Hepatocyte (in vitro differentiated cells): ENCODE measurements at regions not wholly inside any gene's neighbourhood (a gene's known extent, or its start where the extent isn't known, plus 50 kb on each side); places are given as distances from the start of the nearest gene placed in this dataset.

Experiments
- DNase-seq: peaks from one replicate; pipeline ENCODE4 v3.0.0-alpha.2; 2016; ENCODE audit warnings: low spot score
- H2AFZ ChIP-seq: fragments of 200-600 bp; sonication (generic); 2 replicates; pipeline ENCODE4 v1.6.0; 2016; ENCODE audit warnings: antibody characterized with exemption, mild to moderate bottlenecking
- H3K27ac ChIP-seq: fragments of 200-600 bp; sonication (generic); 2 replicates; pipeline ENCODE4 v1.5.1; 2016; ENCODE audit warnings: mild to moderate bottlenecking
- H3K27me3 ChIP-seq: fragments of 200-600 bp; sonication (generic); 2 replicates; pipeline ENCODE4 v1.6.1; 2016
- H3K36me3 ChIP-seq: fragments of 200-600 bp; sonication (generic); replicated peaks from 2 replicates; pipeline ENCODE4 v1.5.1; 2016; ENCODE audit warnings: low read depth; ENCODE audit not compliant: insufficient read depth
- H3K4me1 ChIP-seq: fragments of 200-600 bp; sonication (generic); 2 replicates; pipeline ENCODE4 v1.5.1; 2016; ENCODE audit warnings: mild to moderate bottlenecking, moderate library complexity; ENCODE audit not compliant: insufficient read depth
- H3K4me2 ChIP-seq: fragments of 200-600 bp; sonication (generic); 2 replicates; pipeline ENCODE4 v1.6.0; 2016
- H3K4me3 ChIP-seq: fragments of 200-600 bp; sonication (generic); 2 replicates; pipeline ENCODE4 v1.5.1; 2016; ENCODE audit warnings: mild to moderate bottlenecking
- H3K79me2 ChIP-seq: fragments of 200-600 bp; sonication (generic); 2 replicates; pipeline ENCODE4 v1.6.0; 2017; ENCODE audit warnings: mild to moderate bottlenecking
- H3K9me2 ChIP-seq: fragments of 200-600 bp; sonication (generic); replicated peaks from 2 replicates; pipeline ENCODE4 v1.6.0; 2017; ENCODE audit warnings: mild to moderate bottlenecking; ENCODE audit not compliant: insufficient read depth
- H3K9me3 ChIP-seq: fragments of 200-600 bp; sonication (generic); 2 replicates; pipeline ENCODE4 v1.5.1; 2016; ENCODE audit warnings: low read depth, mild to moderate bottlenecking
- H4K20me1 ChIP-seq: fragments of 200-600 bp; sonication (generic); 2 replicates; pipeline ENCODE4 v1.6.0; 2016; ENCODE audit warnings: mild to moderate bottlenecking; ENCODE audit not compliant: insufficient read depth, poor library complexity, severe bottlenecking
- EZH2 ChIP-seq: fragments of 200-600 bp; sonication (generic); IDR thresholded peaks from 2 replicates; pipeline ENCODE4 v1.6.1; 2016; ENCODE audit warnings: antibody characterized with exemption, mild to moderate bottlenecking, borderline replicate concordance
- EZH2phosphoT487 ChIP-seq: fragments of 200-600 bp; sonication (generic); IDR thresholded peaks from one replicate; pipeline ENCODE4 v1.6.1; 2018; ENCODE audit warnings: antibody characterized with exemption, mild to moderate bottlenecking, low read depth, moderate library complexity; ENCODE audit not compliant: unreplicated experiment, severe bottlenecking
- WGBS: methylation state at CpG from one replicate; pipeline ENCODE4 v1.1.6; 2016; ENCODE audit warnings: low lambda C conversion rate; ENCODE audit errors: missing lambda C conversion rate; 5-methylcytosine and 5-hydroxymethylcytosine counted together
- TF ChIP-seq, protein P1 (sequence below): fragments of 200-600 bp; sonication (generic); IDR thresholded peaks from 2 replicates; pipeline ENCODE4 v1.5.1; 2016; ENCODE audit warnings: antibody characterized with exemption, mild to moderate bottlenecking; ENCODE audit not compliant: poor library complexity

- Histone ChIP-seq H3K4me2 (no peak overlapping the region), H3K4me1 (peaks cover 8% of the 10 kb centered on the region), H3K27ac (no peak overlapping the region), H3K79me2 (no peaks in the 10 kb centered on the region), H3K9me2 (no peaks in the 10 kb centered on the region), H3K36me3 (no peaks in the 10 kb centered on the region), H3K4me3 (no peak overlapping the region), H4K20me1 (no peaks in the 10 kb centered on the region), H3K9me3 (no peaks in the 10 kb centered on the region), H2AFZ (no peak overlapping the region), H3K27me3 (no peaks in the 10 kb centered on the region)
- TF ChIP-seq, protein P1, sequence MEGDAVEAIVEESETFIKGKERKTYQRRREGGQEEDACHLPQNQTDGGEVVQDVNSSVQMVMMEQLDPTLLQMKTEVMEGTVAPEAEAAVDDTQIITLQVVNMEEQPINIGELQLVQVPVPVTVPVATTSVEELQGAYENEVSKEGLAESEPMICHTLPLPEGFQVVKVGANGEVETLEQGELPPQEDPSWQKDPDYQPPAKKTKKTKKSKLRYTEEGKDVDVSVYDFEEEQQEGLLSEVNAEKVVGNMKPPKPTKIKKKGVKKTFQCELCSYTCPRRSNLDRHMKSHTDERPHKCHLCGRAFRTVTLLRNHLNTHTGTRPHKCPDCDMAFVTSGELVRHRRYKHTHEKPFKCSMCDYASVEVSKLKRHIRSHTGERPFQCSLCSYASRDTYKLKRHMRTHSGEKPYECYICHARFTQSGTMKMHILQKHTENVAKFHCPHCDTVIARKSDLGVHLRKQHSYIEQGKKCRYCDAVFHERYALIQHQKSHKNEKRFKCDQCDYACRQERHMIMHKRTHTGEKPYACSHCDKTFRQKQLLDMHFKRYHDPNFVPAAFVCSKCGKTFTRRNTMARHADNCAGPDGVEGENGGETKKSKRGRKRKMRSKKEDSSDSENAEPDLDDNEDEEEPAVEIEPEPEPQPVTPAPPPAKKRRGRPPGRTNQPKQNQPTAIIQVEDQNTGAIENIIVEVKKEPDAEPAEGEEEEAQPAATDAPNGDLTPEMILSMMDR = no peak
- TF ChIP-seq EZH2 (no peak), EZH2phosphoT487 (no peak)
- DNase-seq = no peak
- WGBS = 100% methylated on average over 3 of the region's 4 CpGs
Observed at GRCh38 chr6:169163411-169163901, 90.2 kb downstream of the THBS2 start.

DNA sequence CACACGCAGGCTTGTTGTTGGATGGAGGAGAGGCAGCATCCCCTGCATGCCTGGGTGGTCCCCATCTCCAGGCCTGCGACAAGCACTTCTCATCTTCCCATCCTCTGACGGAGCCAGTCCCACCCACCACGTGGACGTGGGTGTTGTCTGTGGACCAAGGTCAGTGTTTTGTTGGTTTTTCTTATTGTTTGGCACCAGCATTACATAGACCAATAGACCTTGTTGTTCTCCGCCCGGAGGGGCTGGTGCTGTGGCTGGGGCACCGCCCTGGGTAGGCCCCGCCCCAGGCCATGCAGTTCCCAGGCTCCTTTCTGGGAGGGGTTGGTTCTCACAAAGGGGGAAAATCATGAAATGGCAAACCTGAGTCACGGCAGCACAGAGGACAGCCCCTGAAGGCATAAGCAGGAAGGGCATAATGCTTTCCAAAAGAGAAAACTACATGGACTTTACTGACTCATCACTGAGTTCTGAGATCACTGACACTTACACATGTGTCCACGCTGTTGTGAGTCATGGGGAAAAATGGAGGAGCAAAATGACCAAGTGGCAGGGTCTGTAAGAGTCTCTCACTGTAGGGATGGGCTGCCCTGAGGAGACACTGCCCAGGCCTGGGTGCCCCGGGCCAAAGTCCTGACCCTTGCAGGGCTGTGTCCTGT lies 90.8 kb downstream of the THBS2 start:
- no peak overlapping the region for H3K4me2 ChIP-seq

GRCh38 chr6:169162249-169162648 lies 91.4 kb downstream of the THBS2 start:
- H3K9me3 ChIP-seq = no peaks in the 10 kb centered on the region
- peaks cover 17% of the 10 kb centered on the region for H3K4me1 ChIP-seq
- DNase-seq = no peak
- no peaks in the 10 kb centered on the region for H4K20me1 ChIP-seq
- TF ChIP-seq, protein P1 = no peak
- no peak for TF ChIP-seq EZH2phosphoT487
- TF ChIP-seq EZH2 = no peak
- H3K27me3 ChIP-seq = no peaks in the 10 kb centered on the region
- H3K79me2 ChIP-seq = no peaks in the 10 kb centered on the region
- no peaks in the 10 kb centered on the region for H3K36me3 ChIP-seq
- no peak overlapping the region for H3K4me2 ChIP-seq
- H2AFZ ChIP-seq = no peak overlapping the region
- WGBS = 96% methylated on average over 23 of the region's 23 CpGs
- H3K27ac ChIP-seq = no peak overlapping the region
- no peaks in the 10 kb centered on the region for H3K9me2 ChIP-seq
- H3K4me3 ChIP-seq = no peak overlapping the region

More for the DNA sequence above, 90.8 kb downstream of the THBS2 start:
- WGBS = 92% methylated on average over 12 of the region's 12 CpGs
- Histone ChIP-seq H3K9me2 (no peaks in the 10 kb centered on the region), H3K36me3 (no peaks in the 10 kb centered on the region), H3K4me1 (peaks cover 11% of the 10 kb centered on the region), H4K20me1 (no peaks in the 10 kb centered on the region), H3K27me3 (no peaks in the 10 kb centered on the region), H3K9me3 (no peaks in the 10 kb centered on the region), H3K4me3 (no peak overlapping the region), H2AFZ (no peak overlapping the region), H3K27ac (no peak overlapping the region), H3K79me2 (no peaks in the 10 kb centered on the region)
- DNase-seq = peak; percentile 47
- TF ChIP-seq EZH2 (no peak), EZH2phosphoT487 (no peak)
- TF ChIP-seq, protein P1 = no peak
